B cell (primary cell): ENCODE measurements at regions not wholly inside any gene's neighbourhood (a gene's known extent, or its start where the extent isn't known, plus 50 kb on each side); places are given as distances from the start of the nearest gene placed in this dataset.
"Not testable (repeated sequence)": the region's sequence is repeated elsewhere in the genome, so short reads cannot be mapped to it uniquely, and the experiment has no call there.

Source experiments
- ATAC-seq: fragments of 200-7000 bp; cut with Tn5 transposase; one replicate; pipeline ENCODE4 v1.10.0; 2021; ENCODE audit warnings: low read depth, mild to moderate bottlenecking, moderate number of reproducible peaks, moderate library complexity
- CTCF ChIA-PET: fragments of 350-600 bp; sonication (Branson Sonifier 250); formaldehyde crosslinking; loops from one replicate; lab custom pipeline; 2021; ENCODE audit warnings: antibody characterized with exemption, inconsistent platforms; lab: Charles Lee
- POLR2A ChIA-PET: fragments of 350-600 bp; sonication (Branson Sonifier 250); formaldehyde crosslinking; loops from one replicate; lab custom pipeline; 2021; ENCODE audit warnings: antibody characterized with exemption; lab: Charles Lee
- DNase-seq: peaks from one replicate; pipeline ENCODE4 v3.0.0; 2013
- H2AFZ ChIP-seq: 2 replicates; pipeline ENCODE4 v1.6.1; 2012; ENCODE audit warnings: mild to moderate bottlenecking, low read depth, low read length; ENCODE audit not compliant: insufficient read depth, poor library complexity, severe bottlenecking
- H3K27ac ChIP-seq, 2 donors: 1 replicate in 1 of 2; 2 replicates in 1 of 2; pipeline ENCODE4 v1.5.1; 2012 to 2013; ENCODE audit warnings: low read length in 2 of 2, mild to moderate bottlenecking in 2 of 2, moderate library complexity in 1 of 2
- H3K27me3 ChIP-seq, 4 experiments: fragments of 200-600 bp in 1 of 4; sonication (generic) in 1 of 4; replicated peaks in 1 of 4; 1 replicate in 2 of 4; 2 replicates in 2 of 4; pipeline versions ENCODE4 v1.6.1 to v1.7.0; 2013 to 2016; ENCODE audit warnings: low read length in 3 of 4, mild to moderate bottlenecking in 2 of 4, mixed read lengths in 1 of 4, moderate library complexity in 1 of 4; ENCODE audit not compliant: insufficient read depth in 4 of 4, control insufficient read depth in 3 of 4; ENCODE audit errors: control extremely low read depth in 1 of 4
- H3K36me3 ChIP-seq, 2 experiments: replicated peaks in 1 of 2; 1 replicate in 1 of 2; 2 replicates in 1 of 2; pipeline versions ENCODE4 v1.6.1 to v1.7.1; 2013; ENCODE audit warnings: low read length in 1 of 2; ENCODE audit not compliant: insufficient read depth in 2 of 2, control insufficient read depth in 1 of 2; ENCODE audit errors: control extremely low read depth in 1 of 2, extremely low read depth in 1 of 2
- H3K4me1 ChIP-seq, 2 donors: fragments of 200-600 bp in 1 of 2; sonication (generic) in 1 of 2; 1 replicate in 1 of 2; 2 replicates in 1 of 2; pipeline versions ENCODE4 v1.5.1 to v1.6.1; 2013 to 2017; ENCODE audit warnings: low read length in 2 of 2; ENCODE audit not compliant: control insufficient read depth in 2 of 2, insufficient read depth in 2 of 2
- H3K4me2 ChIP-seq: replicated peaks from 2 replicates; pipeline ENCODE3; 2012; ENCODE audit warnings: mild to moderate bottlenecking, low read depth, low read length; ENCODE audit not compliant: poor library complexity, severe bottlenecking
- H3K4me3 ChIP-seq, 5 experiments: fragments of 200-600 bp in 1 of 5; sonication (generic) in 1 of 5; 1 replicate in 3 of 5; 2 replicates in 2 of 5; pipeline versions ENCODE4 v1.5.1 to v1.7.0; 2011 to 2016; ENCODE audit warnings: low read length in 4 of 5, mild to moderate bottlenecking in 4 of 5, low read depth in 2 of 5, control low read depth in 1 of 5, moderate library complexity in 1 of 5; ENCODE audit not compliant: insufficient read depth in 1 of 5; ENCODE audit errors: control extremely low read depth in 1 of 5, extremely low read depth in 1 of 5
- H3K79me2 ChIP-seq: fragments of 200-600 bp; sonication (generic); one replicate; pipeline ENCODE4 v1.6.0; 2016; ENCODE audit warnings: low read length; ENCODE audit not compliant: control insufficient read depth, insufficient read depth
- H3K9ac ChIP-seq: fragments of 200-600 bp; sonication (generic); 2 replicates; pipeline ENCODE4 v1.6.1; 2017; ENCODE audit warnings: mild to moderate bottlenecking, low read length, moderate library complexity
- H3K9me3 ChIP-seq, 3 donors: one replicate each; pipeline versions ENCODE4 v1.6.1 to v1.7.1; 2013; ENCODE audit warnings: low read length in 2 of 3; ENCODE audit not compliant: control insufficient read depth in 2 of 3, insufficient read depth in 1 of 3; ENCODE audit errors: control extremely low read depth in 1 of 3
- H4K20me1 ChIP-seq: 2 replicates; pipeline ENCODE4 v1.6.0; 2012; ENCODE audit warnings: mild to moderate bottlenecking, low read length; ENCODE audit not compliant: insufficient read depth, control insufficient read depth, poor library complexity, severe bottlenecking
- H3K27ac Mint-ChIP-seq: one replicate; pipeline ENCODE4 v1.8.0; 2021; ENCODE audit warnings: mixed read lengths
- H3K27me3 Mint-ChIP-seq: one replicate; pipeline ENCODE4 v1.8.0; 2021; ENCODE audit warnings: mixed read lengths
- H3K4me1 Mint-ChIP-seq: one replicate; pipeline ENCODE4 v1.8.0; 2021; ENCODE audit warnings: mixed read lengths
- H3K4me3 Mint-ChIP-seq: one replicate; pipeline ENCODE4 v1.8.0; 2021; ENCODE audit warnings: mixed read lengths
- H3K9me3 Mint-ChIP-seq: one replicate; pipeline ENCODE4 v1.8.0; 2022; ENCODE audit warnings: mixed read lengths; ENCODE audit not compliant: insufficient read depth
- CTCF ChIP-seq: fragments of 200-600 bp; IDR thresholded peaks from one replicate; pipeline ENCODE4 v1.8.0; 2022; ENCODE audit warnings: antibody characterized with exemption, mild to moderate bottlenecking
- EZH2 ChIP-seq: IDR thresholded peaks from 2 replicates; pipeline ENCODE4 v1.6.1; 2012; ENCODE audit warnings: borderline replicate concordance, low read depth, mild to moderate bottlenecking, moderate library complexity, low read length; ENCODE audit not compliant: insufficient read depth, poor library complexity, severe bottlenecking
- intact Hi-C: fragments of 100-400 bp; cut with micrococcal nuclease; formaldehyde crosslinking; loops from one replicate; pipeline ENCODE4 v1.10.0; 2022

DNA sequence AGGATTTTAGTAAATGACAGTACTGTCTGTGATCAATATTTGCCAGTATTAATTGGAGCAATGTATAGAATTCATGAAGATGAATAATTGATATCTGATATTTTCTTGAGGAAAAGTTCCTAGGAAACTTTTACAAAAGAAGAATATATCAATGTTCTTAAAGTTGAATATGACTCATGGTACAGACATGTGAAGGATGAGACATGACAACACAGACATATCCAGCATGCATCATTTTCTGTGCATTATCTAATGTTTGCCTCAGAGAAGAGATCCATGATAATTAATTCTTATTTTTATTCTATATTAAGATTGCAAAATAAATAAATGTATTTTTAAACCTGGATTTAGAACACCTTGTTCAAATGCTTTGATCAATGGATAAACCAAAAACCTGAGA, 452.9 kb upstream of the EPHA5 start:
- H3K27me3 Mint-ChIP-seq: no peaks in the 10 kb centered on the region
- H3K4me1 ChIP-seq: no peaks in the 10 kb centered on the region
- H3K27ac ChIP-seq: no peak overlapping the region
- H3K79me2 ChIP-seq: no peaks in the 10 kb centered on the region
- DNase-seq (no peak), ATAC-seq (no peak)
- H3K9ac ChIP-seq: no peak overlapping the region
- H3K9me3 ChIP-seq: peaks cover 0 to 1% (median 0%) of the 10 kb centered on the region in 3 donors
- intact Hi-C loops: no loop called here
- no peaks in the 10 kb centered on the region for H3K36me3 ChIP-seq
- no peak overlapping the region for H3K4me2 ChIP-seq
- no peaks in the 10 kb centered on the region for H3K27me3 ChIP-seq
- H3K4me3 Mint-ChIP-seq: no peak overlapping the region
- CTCF ChIA-PET: no interaction called here
- no peaks in the 10 kb centered on the region for H4K20me1 ChIP-seq
- H3K9me3 Mint-ChIP-seq: no peaks in the 10 kb centered on the region
- H2AFZ ChIP-seq: no peak overlapping the region
- TF ChIP-seq CTCF (no peak), EZH2 (no peak)
- H3K4me1 Mint-ChIP-seq: no peaks in the 10 kb centered on the region
- no peak overlapping the region for H3K4me3 ChIP-seq
- POLR2A ChIA-PET: no interaction called here
- no peak overlapping the region for H3K27ac Mint-ChIP-seq

DNA sequence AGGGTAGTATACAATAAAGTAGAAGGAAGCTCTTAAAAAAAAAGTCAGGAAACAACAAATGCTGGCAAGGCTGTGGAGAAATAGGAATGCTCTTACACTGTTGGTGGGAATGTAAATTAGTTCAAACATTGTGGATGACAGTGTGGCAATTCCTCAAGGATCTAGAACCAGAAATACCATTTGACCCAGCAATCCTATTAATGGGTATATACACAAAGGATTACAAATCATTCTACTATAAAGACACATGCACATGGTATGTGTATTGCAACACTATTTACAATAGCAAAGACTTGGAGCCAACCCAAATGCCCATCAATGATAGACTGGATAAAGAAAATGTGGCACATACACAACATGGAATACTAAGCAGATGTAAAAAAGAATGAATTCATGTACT, 444.9 kb upstream of the EPHA5 start:
- H3K9ac ChIP-seq, intact Hi-C loops, H3K9me3 ChIP-seq, DNase-seq, H3K4me2 ChIP-seq, H3K27me3 Mint-ChIP-seq, H3K4me1 Mint-ChIP-seq, H3K4me3 ChIP-seq, POLR2A ChIA-PET, H4K20me1 ChIP-seq, ATAC-seq, H3K4me1 ChIP-seq, H3K79me2 ChIP-seq, H3K27me3 ChIP-seq, H3K9me3 Mint-ChIP-seq, H3K4me3 Mint-ChIP-seq, CTCF ChIA-PET, H2AFZ ChIP-seq, H3K36me3 ChIP-seq, H3K27ac Mint-ChIP-seq, H3K27ac ChIP-seq: not testable (repeated sequence)
